HepG2 (cell line): ENCODE measurements at regions not wholly inside any gene's neighbourhood (a gene's known extent, or its start where the extent isn't known, plus 50 kb on each side); places are given as distances from the start of the nearest gene placed in this dataset.

Experiments used
- ATAC-seq: fragments of 200-7000 bp; cut with Tn5 transposase; 3 replicates; pipeline ENCODE4 v1.9.1; 2020; ENCODE audit warnings: mild to moderate bottlenecking, moderate library complexity
- BruUV-seq: library from RNA; stranded (reverse); fragments of 400-500 nt; replicated peaks from 2 replicates; lab custom pipeline; 2021; lab: Mats Ljungman, UMichigan
- CTCF ChIA-PET: fragments of 300-600 bp; formaldehyde crosslinking; extraction: SDS; loops from one replicate; lab custom pipeline; 2021; ENCODE audit warnings: low total read pairs, inconsistent platforms, low intra/inter-chr PET ratio; lab: Yijun Ruan, JAX
- POLR2A ChIA-PET: fragments of 350-600 bp; sonication (Branson Sonifier 250); formaldehyde crosslinking; loops from one replicate; lab custom pipeline; 2020; ENCODE audit warnings: antibody characterized with exemption, inconsistent platforms; lab: Yijun Ruan, JAX
- DNase-seq: peaks from one replicate; pipeline ENCODE4 v3.0.0-alpha.2; 2015; ENCODE audit warnings: low spot score
- FAIRE-seq: peaks from 3 replicates; lab custom pipeline; 2011; peaks lifted over from hg19 to GRCh38; lab: Jason Lieb, UNC
- H2AFZ ChIP-seq: one replicate; pipeline ENCODE4 v1.6.1; 2011; ENCODE audit warnings: low read length, inconsistent platforms
- H3K27ac ChIP-seq: fragments of 300-600 bp; 3 replicates; pipeline ENCODE4 v1.8.0; 2011; ENCODE audit warnings: mixed run types, mild to moderate bottlenecking, mixed read lengths, low read length, inconsistent platforms; ENCODE audit not compliant: insufficient read depth; ENCODE audit errors: extremely low read length
- H3K27me3 ChIP-seq, 2 experiments: fragments of 200-600 bp in 1 of 2; 2 replicates in 1 of 2; 3 replicates in 1 of 2; pipeline versions ENCODE4 v1.6.0 to v1.8.0; 2011; ENCODE audit warnings: low read length in 2 of 2, mild to moderate bottlenecking in 2 of 2, moderate library complexity in 2 of 2, inconsistent platforms in 1 of 2; ENCODE audit not compliant: insufficient read depth in 2 of 2, control insufficient read depth in 1 of 2
- H3K36me3 ChIP-seq, 2 experiments: fragments of 200-600 bp in 1 of 2; replicated peaks in 1 of 2; 2 replicates in 1 of 2; 3 replicates in 1 of 2; pipeline versions ENCODE4 v1.5.1 to v1.8.0; 2011; ENCODE audit warnings: low read length in 2 of 2, inconsistent platforms in 1 of 2; ENCODE audit not compliant: insufficient read depth in 2 of 2, control insufficient read depth in 1 of 2
- H3K4me1 ChIP-seq: 2 replicates; pipeline ENCODE4 v1.5.1; 2012; ENCODE audit warnings: low read length, inconsistent platforms; ENCODE audit not compliant: insufficient read depth
- H3K4me2 ChIP-seq: 2 replicates; pipeline ENCODE4 v1.6.0; 2011; ENCODE audit warnings: low read depth, low read length, inconsistent platforms
- H3K4me3 ChIP-seq, 3 experiments: fragments of 200-600 bp in 1 of 3; sonication (generic), shearing (Covaris generic) in 1 of 3; replicated peaks in 1 of 3; 2 replicates each; pipeline ENCODE4 v1.5.1; 2011 to 2016; ENCODE audit warnings: low read length in 3 of 3, inconsistent platforms in 2 of 3, low read depth in 2 of 3, mild to moderate bottlenecking in 2 of 3, control low read depth in 1 of 3, mixed read lengths in 1 of 3; ENCODE audit not compliant: insufficient read depth in 1 of 3
- H3K79me2 ChIP-seq: one replicate; pipeline ENCODE4 v1.6.1; 2011; ENCODE audit warnings: low read length, inconsistent platforms; ENCODE audit not compliant: insufficient read depth
- H3K9ac ChIP-seq: 2 replicates; pipeline ENCODE4 v1.6.0; 2011; ENCODE audit warnings: mild to moderate bottlenecking, low read depth, low read length, inconsistent platforms; ENCODE audit not compliant: insufficient read depth
- H3K9me3 ChIP-seq: 2 replicates; pipeline ENCODE4 v1.5.1; 2012; ENCODE audit warnings: mild to moderate bottlenecking, low read length
- H4K20me1 ChIP-seq: 2 replicates; pipeline ENCODE4 v1.6.0; 2011; ENCODE audit warnings: inconsistent platforms, mild to moderate bottlenecking, low read length, moderate library complexity; ENCODE audit not compliant: insufficient read depth
- BRCA1 ChIP-seq: sonication (generic); formaldehyde crosslinking; IDR thresholded peaks from 2 replicates; pipeline ENCODE4 v1.4.0; 2020; ENCODE audit warnings: missing genetic modification reagents
- DPF2 ChIP-seq: sonication (generic); formaldehyde crosslinking; IDR thresholded peaks from 2 replicates; pipeline ENCODE4 v1.4.0; 2020; ENCODE audit warnings: mild to moderate bottlenecking, low read depth, missing genetic modification reagents, borderline replicate concordance
- FOXA1 ChIP-seq, 2 experiments: fragments of 450-650 bp in 1 of 2; sonication (generic) in 1 of 2; formaldehyde crosslinking in 1 of 2; IDR thresholded peaks; 2 replicates each; pipeline versions ENCODE4 v1.4.0 to v1.6.1; 2016 to 2020; ENCODE audit warnings: missing genetic modification reagents in 1 of 2
- ISL2 ChIP-seq: sonication (generic); formaldehyde crosslinking; IDR thresholded peaks from 2 replicates; pipeline ENCODE4 v1.5.0; 2020; ENCODE audit warnings: missing genetic modification reagents
- XBP1 ChIP-seq: sonication (generic); formaldehyde crosslinking; IDR thresholded peaks from 2 replicates; pipeline ENCODE4 v1.5.0; 2020; ENCODE audit warnings: missing genetic modification reagents
- ZNF3 ChIP-seq: IDR thresholded peaks from 2 replicates; pipeline ENCODE4 v1.7.0; 2017; ENCODE audit warnings: inconsistent platforms
- ZNF354B ChIP-seq: sonication (generic); formaldehyde crosslinking; IDR thresholded peaks from 2 replicates; pipeline ENCODE4 v1.8.0; 2022; ENCODE audit warnings: mild to moderate bottlenecking, missing genetic modification reagents
- ZNF879 ChIP-seq: sonication (generic); formaldehyde crosslinking; IDR thresholded peaks from 2 replicates; pipeline ENCODE4 v1.8.1; 2023; ENCODE audit warnings: missing genetic modification reagents
- WGBS: methylation state at CpG from one replicate; pipeline ENCODE4 v1.1.6; 2017; ENCODE audit warnings: low lambda C conversion rate; 5-methylcytosine and 5-hydroxymethylcytosine counted together
- in situ Hi-C: cut with HindIII; loops from 2 replicates; pipeline ENCODE4 v1.10.0; 2017; ENCODE audit warnings: low pct_unique_long_range_greater_than_20kb; ENCODE audit not compliant: extremely low pct_ligation_motif_present
- intact Hi-C: fragments of 100-400 bp; cut with micrococcal nuclease; formaldehyde crosslinking; loops from one replicate; pipeline ENCODE4 v1.10.0; 2022; ENCODE audit not compliant: unreplicated experiment
- TF ChIP-seq, protein P1 (sequence below): IDR thresholded peaks from 2 replicates; pipeline ENCODE4 v1.6.1; 2016; ENCODE audit warnings: missing biosample characterization, missing genetic modification reagents, low read depth
- TF ChIP-seq, protein P2 (sequence below): sonication (generic); formaldehyde crosslinking; IDR thresholded peaks from 2 replicates; pipeline ENCODE4 v1.5.1; 2020; ENCODE audit warnings: mild to moderate bottlenecking, moderate library complexity, missing genetic modification reagents

DNA sequence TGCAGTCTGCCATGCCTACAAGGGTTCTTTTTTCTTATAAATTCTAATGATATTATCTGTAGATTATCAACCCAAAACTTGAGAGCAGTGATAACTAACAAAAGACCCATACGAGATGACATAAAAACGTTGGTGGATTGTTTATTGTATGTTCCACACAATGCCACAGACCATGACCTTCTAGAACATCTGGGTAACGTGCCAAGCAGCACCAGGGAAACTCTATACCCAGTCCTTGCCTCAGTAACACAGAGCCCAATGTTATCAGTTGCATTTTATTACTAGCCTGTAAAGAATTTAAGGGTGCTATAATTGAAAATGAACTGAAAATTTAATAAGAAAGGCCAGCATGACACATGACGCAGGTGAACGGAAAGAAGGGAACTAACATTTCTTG is 99.1 kb upstream of the UGP2 start:
- intact Hi-C loops, result no loop called here
- H2AFZ ChIP-seq, result no peak overlapping the region
- no peak overlapping the region for H3K4me3 ChIP-seq
- no peak for TF ChIP-seq FOXA1 (IDR thresholded peaks at IDR 0.05)
- TF ChIP-seq FOXA1 (CRISPR knock-in tag; IDR thresholded peaks at IDR 0.05), result no peak
- no peak for TF ChIP-seq ISL2
- no peak for TF ChIP-seq BRCA1
- no peak for TF ChIP-seq ZNF354B (CRISPR knock-in tag)
- TF ChIP-seq ZNF879 (CRISPR knock-in tag), result no peak
- TF ChIP-seq ZNF3, result no peak
- no peak for TF ChIP-seq XBP1 (CRISPR knock-in tag)
- TF ChIP-seq, protein P1, sequence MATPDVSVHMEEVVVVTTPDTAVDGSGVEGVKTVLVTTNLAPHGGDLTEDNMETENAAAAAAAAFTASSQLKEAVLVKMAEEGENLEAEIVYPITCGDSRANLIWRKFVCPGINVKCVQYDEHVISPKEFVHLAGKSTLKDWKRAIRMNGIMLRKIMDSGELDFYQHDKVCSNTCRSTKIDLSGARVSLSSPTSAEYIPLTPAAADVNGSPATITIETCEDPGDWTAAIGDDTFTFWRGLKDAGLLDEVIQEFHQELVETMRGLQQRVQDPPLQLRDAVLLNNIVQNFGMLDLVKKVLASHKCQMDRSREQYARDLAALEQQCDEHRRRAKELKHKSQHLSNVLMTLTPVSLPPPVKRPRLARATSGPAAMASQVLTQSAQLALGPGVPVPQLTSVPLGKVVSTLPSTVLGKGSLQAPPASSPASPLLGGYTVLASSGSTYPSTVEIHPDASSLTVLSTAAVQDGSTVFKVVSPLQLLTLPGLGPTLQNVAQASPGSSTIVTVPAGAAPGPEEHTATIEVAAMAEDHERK (CRISPR knock-in tag), result no peak
- TF ChIP-seq DPF2 (CRISPR knock-in tag), result no peak
- TF ChIP-seq, protein P2, sequence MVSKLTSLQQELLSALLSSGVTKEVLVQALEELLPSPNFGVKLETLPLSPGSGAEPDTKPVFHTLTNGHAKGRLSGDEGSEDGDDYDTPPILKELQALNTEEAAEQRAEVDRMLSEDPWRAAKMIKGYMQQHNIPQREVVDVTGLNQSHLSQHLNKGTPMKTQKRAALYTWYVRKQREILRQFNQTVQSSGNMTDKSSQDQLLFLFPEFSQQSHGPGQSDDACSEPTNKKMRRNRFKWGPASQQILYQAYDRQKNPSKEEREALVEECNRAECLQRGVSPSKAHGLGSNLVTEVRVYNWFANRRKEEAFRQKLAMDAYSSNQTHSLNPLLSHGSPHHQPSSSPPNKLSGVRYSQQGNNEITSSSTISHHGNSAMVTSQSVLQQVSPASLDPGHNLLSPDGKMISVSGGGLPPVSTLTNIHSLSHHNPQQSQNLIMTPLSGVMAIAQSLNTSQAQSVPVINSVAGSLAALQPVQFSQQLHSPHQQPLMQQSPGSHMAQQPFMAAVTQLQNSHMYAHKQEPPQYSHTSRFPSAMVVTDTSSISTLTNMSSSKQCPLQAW (CRISPR knock-in tag), result no peak
- TF ChIP-seq, all 625 proteins: peak for 0
- Histone ChIP-seq H3K4me1 (peaks cover 64% of the 10 kb centered on the region), H3K27ac (no peak overlapping the region), H3K4me2 (no peak overlapping the region), H3K36me3 (no peaks in the 10 kb centered on the region), H3K27me3 (no peaks in the 10 kb centered on the region), H4K20me1 (no peaks in the 10 kb centered on the region), H3K9ac (no peak overlapping the region), H3K79me2 (no peaks in the 10 kb centered on the region), H3K9me3 (0 out of 2 replicates have a peak, but pooled peaks cover 8% of the 10 kb centered on the region)
- FAIRE-seq, result no peak
- POLR2A ChIA-PET, result interaction anchor here (2.1 kb wide), 1 partner anchor 99 kb away, joined by 6 read pairs; the partner anchor contains the start of gene UGP2
- no peak for DNase-seq
- no TSS peak for BruUV-seq
- no peak for ATAC-seq
- in situ Hi-C loops, result no loop called here
- WGBS, result 84% methylated on average over 5 of the region's 5 CpGs
- CTCF ChIA-PET, result no interaction called here
